ENCODE measurements at regions not wholly inside any gene's neighbourhood (a gene's known extent, or its start where the extent isn't known, plus 50 kb on each side); places are given as distances from the start of the nearest gene placed in this dataset.
A peak's percentile ranks its signal among the peaks of the same experiment; 100 is the strongest.

DNA sequence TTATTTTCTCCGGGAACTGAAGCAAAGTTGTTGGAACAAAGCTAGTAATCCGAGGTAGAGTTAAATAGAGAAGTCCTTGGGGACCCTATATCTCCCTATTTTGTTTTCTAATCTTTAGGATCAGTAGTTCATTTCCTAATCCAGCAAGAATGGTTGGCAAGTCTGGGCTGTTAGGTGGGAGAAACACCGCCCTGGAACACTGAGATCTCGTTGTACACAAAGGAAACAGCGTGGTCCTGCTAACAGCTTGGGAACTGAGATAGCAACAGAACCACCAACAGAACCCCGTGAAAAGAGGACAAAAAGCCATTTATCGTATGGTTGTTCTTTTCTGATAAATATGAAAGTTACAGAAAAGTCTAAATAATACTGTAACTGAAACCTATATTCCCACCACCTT lies 121.9 kb upstream of the CDC42BPA start (continued):
- TF ChIP-seq PRDM15 (CRISPR knock-in tag; IDR thresholded peaks at IDR 0.05) (no peak), SP1 (IDR thresholded peaks at IDR 0.05; ENCODE audit: low read depth, low read length) (no peak), ZSCAN29 (IDR thresholded peaks at IDR 0.05) (no peak), BACH1 (IDR thresholded peaks at IDR 0.05; ENCODE audit: borderline replicate concordance) (no peak), PML (IDR thresholded peaks at IDR 0.05; ENCODE audit: low read length) (no peak), NFIC (IDR thresholded peaks at IDR 0.05; ENCODE audit: low read depth, low read length) (no peak)

- no peak for ATAC-seq
- in situ Hi-C loops (cut with MboI), result loop anchor here (10.0 kb wide), 1 partner anchor 523 kb away; no protein-coding TSS in a partner anchor
- no peak overlapping the region for H3K4me2 ChIP-seq (ENCODE audit: control insufficient read depth, insufficient read depth)
- intact Hi-C loops (cut with micrococcal nuclease; ENCODE audit: unreplicated experiment), result loop anchor here (5.0 to 10.0 kb wide), 2 partner anchors 203 to 525 kb away; no protein-coding TSS in a partner anchor
- H3K9me3 ChIP-seq (replicated peaks; ENCODE audit: control insufficient read depth, insufficient read depth, low read length), result no peaks in the 10 kb centered on the region
- H3K36me3 ChIP-seq (ENCODE audit: control insufficient read depth in 2 of 2, insufficient read depth in 2 of 2, low read length in 1 of 2), result no peaks in the 10 kb centered on the region
- TF ChIP-seq ZNF622 (IDR thresholded peaks at IDR 0.05) (no peak), NR2C2 (IDR thresholded peaks at IDR 0.05; ENCODE audit: borderline replicate concordance, control insufficient read depth, insufficient read length, low read depth) (no peak), RAD21 (IDR thresholded peaks at IDR 0.05; ENCODE audit: insufficient read depth, low read depth, low read length) (peak; percentile 29; the same call in 1 of the 2 replicates)
- TF ChIP-seq, protein P1, sequence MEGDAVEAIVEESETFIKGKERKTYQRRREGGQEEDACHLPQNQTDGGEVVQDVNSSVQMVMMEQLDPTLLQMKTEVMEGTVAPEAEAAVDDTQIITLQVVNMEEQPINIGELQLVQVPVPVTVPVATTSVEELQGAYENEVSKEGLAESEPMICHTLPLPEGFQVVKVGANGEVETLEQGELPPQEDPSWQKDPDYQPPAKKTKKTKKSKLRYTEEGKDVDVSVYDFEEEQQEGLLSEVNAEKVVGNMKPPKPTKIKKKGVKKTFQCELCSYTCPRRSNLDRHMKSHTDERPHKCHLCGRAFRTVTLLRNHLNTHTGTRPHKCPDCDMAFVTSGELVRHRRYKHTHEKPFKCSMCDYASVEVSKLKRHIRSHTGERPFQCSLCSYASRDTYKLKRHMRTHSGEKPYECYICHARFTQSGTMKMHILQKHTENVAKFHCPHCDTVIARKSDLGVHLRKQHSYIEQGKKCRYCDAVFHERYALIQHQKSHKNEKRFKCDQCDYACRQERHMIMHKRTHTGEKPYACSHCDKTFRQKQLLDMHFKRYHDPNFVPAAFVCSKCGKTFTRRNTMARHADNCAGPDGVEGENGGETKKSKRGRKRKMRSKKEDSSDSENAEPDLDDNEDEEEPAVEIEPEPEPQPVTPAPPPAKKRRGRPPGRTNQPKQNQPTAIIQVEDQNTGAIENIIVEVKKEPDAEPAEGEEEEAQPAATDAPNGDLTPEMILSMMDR (IDR thresholded peaks at IDR 0.05 in 2 of 3, conservative IDR thresholded peaks at IDR 0.05 in 1 of 3; ENCODE audit: control insufficient read depth in 2 of 3, extremely low read depth in 1 of 3, insufficient read depth in 1 of 3, low read depth in 3 of 3, low read length in 3 of 3), result peak in 1 of 3 experiments; percentile 29; a peak in 1 of 6 replicates
- 3% methylated on average over 7 of the region's 7 CpGs for WGBS (ENCODE audit: insufficient coverage, insufficient replicate concordance, low lambda C conversion rate, missing lambda C conversion rate)
- no TSS peak for BruUV-seq (replicated peaks)
- H3K4me3 ChIP-seq, result no peak overlapping the region
- no peaks in the 10 kb centered on the region for H3K79me2 ChIP-seq (ENCODE audit: control insufficient read depth, insufficient read depth, low read length)
- no peak for DNase-seq (ENCODE audit: low read depth, low spot score)
- ChIA-PET RAD21 (ENCODE audit: unreplicated experiment) (no interaction called here), CTCF (no interaction called here), POLR2A (no interaction called here), SMC1A (ENCODE audit: uncharacterized antibody, unreplicated experiment) (no interaction called here)
- no peak overlapping the region for H3K9ac ChIP-seq (ENCODE audit: control insufficient read depth, insufficient read depth, low read length)
- no peak overlapping the region for H3K27ac ChIP-seq (ENCODE audit: control insufficient read depth, insufficient read depth)
- no peak overlapping the region for H2AFZ ChIP-seq (ENCODE audit: control insufficient read depth, low read depth, low read length)
- no peaks in the 10 kb centered on the region for H3K27me3 ChIP-seq (replicated peaks in 1 of 2; ENCODE audit: control insufficient read depth in 2 of 2, insufficient read depth in 2 of 2, low read length in 1 of 2)
- FAIRE-seq, result no peak
- no peaks in the 10 kb centered on the region for H4K20me1 ChIP-seq (ENCODE audit: control insufficient read depth, insufficient read depth)
- no peaks in the 10 kb centered on the region for H3K4me1 ChIP-seq (ENCODE audit: control insufficient read depth, insufficient read depth, low read length)
Measured at GRCh38 chr1:227437495-227438008, 119.3 kb upstream of the CDC42BPA start.

Measured in GM12878 (cell line).